ENCODE measurements at regions not wholly inside any gene's neighbourhood (a gene's known extent, or its start where the extent isn't known, plus 50 kb on each side); places are given as distances from the start of the nearest gene placed in this dataset.

- no peaks in the 10 kb centered on the region for H3K36me3 ChIP-seq (ENCODE audit: control insufficient read depth in 2 of 2, extremely low read depth in 1 of 2, insufficient read depth in 2 of 2, low read length in 2 of 2)
- no peak overlapping the region for H3K9ac ChIP-seq (replicated peaks; ENCODE audit: extremely low read depth, insufficient read depth, low read length)
- BruUV-seq (replicated peaks), result no TSS peak
- no peaks in the 10 kb centered on the region for H3K27me3 ChIP-seq (ENCODE audit: control insufficient read depth in 2 of 2, insufficient read depth in 2 of 2, low read length in 2 of 2)
- no peak overlapping the region for H3K27ac ChIP-seq (ENCODE audit: insufficient read depth, low read depth, low read length)
- FAIRE-seq, result no peak
- POLR2A ChIA-PET, result no interaction called here
- no peaks in the 10 kb centered on the region for H3K79me2 ChIP-seq (ENCODE audit: control insufficient read depth, insufficient read depth, low read length)
- H3K4me3 ChIP-seq (replicated peaks in 1 of 3; ENCODE audit: insufficient read depth in 1 of 3, low read depth in 1 of 3, low read length in 3 of 3), result no peak overlapping the region
- dilution Hi-C loops (cut with MboI; ENCODE audit: extremely low pct_ligation_motif_present, low sequenced_read_pairs) (no loop called here), intact Hi-C loops (cut with micrococcal nuclease) (no loop called here)
- DNase-seq (ENCODE audit: low read depth, low spot score), result no peak
- H3K4me2 ChIP-seq (ENCODE audit: insufficient read depth, low read length), result no peak overlapping the region
- no peaks in the 10 kb centered on the region for H3K4me1 ChIP-seq (ENCODE audit: control insufficient read depth, extremely low read depth, insufficient read depth, low read length)
- no peaks in the 10 kb centered on the region for H4K20me1 ChIP-seq (replicated peaks; ENCODE audit: control insufficient read depth, extremely low read depth, insufficient read depth, low read length)
- no peaks in the 10 kb centered on the region for H3K9me1 ChIP-seq (replicated peaks; ENCODE audit: control insufficient read depth, extremely low read depth, insufficient read depth, low read length)
- no peaks in the 10 kb centered on the region for H3K9me3 ChIP-seq (replicated peaks; ENCODE audit: control insufficient read depth, insufficient read depth, low read length)
- H2AFZ ChIP-seq (ENCODE audit: low read depth, low read length), result no peak overlapping the region
- CTCF ChIA-PET, result interaction anchor here (0.9 to 1.1 kb wide), 2 partner anchors 13 to 42 kb away, joined by 3 to 4 read pairs; no protein-coding TSS in a partner anchor
- no peak for TF ChIP-seq JUN (IDR thresholded peaks at IDR 0.05; ENCODE audit: borderline replicate concordance, insufficient read depth, insufficient read length, low read depth)
- no peak for TF ChIP-seq CTCF (IDR thresholded peaks at IDR 0.05; ENCODE audit: extremely low read depth in 1 of 2, insufficient read depth in 1 of 2, low read depth in 1 of 2, low read length in 2 of 2)
- TF ChIP-seq MAX (IDR thresholded peaks at IDR 0.05; ENCODE audit: insufficient read depth, insufficient read length), result no peak
- TF ChIP-seq FOS (IDR thresholded peaks at IDR 0.05; ENCODE audit: borderline replicate concordance, insufficient read depth, low read length), result no peak
- no peak for TF ChIP-seq GATA2 (IDR thresholded peaks at IDR 0.05; ENCODE audit: insufficient read depth, insufficient read length, low read depth, low read length)
- TF ChIP-seq EZH2 (IDR thresholded peaks at IDR 0.05; ENCODE audit: borderline replicate concordance, low read depth, low read length, severe bottlenecking), result no peak
- TF ChIP-seq MYC (IDR thresholded peaks at IDR 0.05; ENCODE audit: low read depth, low read length), result no peak
- no peak for TF ChIP-seq POLR2A (IDR thresholded peaks at IDR 0.05; ENCODE audit: low read depth, low read length)
- no peak for TF ChIP-seq POLR2AphosphoS5 (IDR thresholded peaks at IDR 0.05; ENCODE audit: insufficient read depth, low read depth, low read length)
These were observed 279.2 kb downstream of the NSG2 start for GRCh38 chr5:174324680-174325079.
